GM13976 (cell line): ENCODE measurements at regions not wholly inside any gene's neighbourhood (a gene's known extent, or its start where the extent isn't known, plus 50 kb on each side); places are given as distances from the start of the nearest gene placed in this dataset.

Experiments
- DNase-seq: peaks from one replicate; pipeline ENCODE4 v3.0.0; 2012; ENCODE audit warnings: low spot score
- CTCF ChIP-seq: IDR thresholded peaks from 2 replicates; pipeline ENCODE4 v1.5.1; 2012; ENCODE audit warnings: borderline replicate concordance, mild to moderate bottlenecking; ENCODE audit not compliant: insufficient read depth; ENCODE audit errors: extremely low read depth, missing control alignments, control extremely low read depth
- in situ Hi-C: fragments of 300-500 bp; cut with MboI; formaldehyde crosslinking; loops from one replicate; pipeline ENCODE4 v1.12.0; 2022; ENCODE audit warnings: low sequenced_read_pairs, mixed read lengths, inconsistent platforms; ENCODE audit not compliant: unreplicated experiment

GRCh38 chr12:116435984-116436383 is 123.2 kb upstream of the MAP1LC3B2 start:
- no peak for DNase-seq
- in situ Hi-C loops: no loop called here
- TF ChIP-seq CTCF: no peak

- no peak for DNase-seq
- in situ Hi-C loops: no loop called here
- TF ChIP-seq CTCF: no peak
These were observed 122.5 kb upstream of the MAP1LC3B2 start for GRCh38 chr12:116436561-116437249.

- DNase-seq: no peak
- TF ChIP-seq CTCF: no peak
- in situ Hi-C loops: no loop called here
These were observed 117.9 kb upstream of the MAP1LC3B2 start for GRCh38 chr12:116441292-116441691.

GRCh38 chr12:116442304-116442703 is 116.9 kb upstream of the MAP1LC3B2 start:
- TF ChIP-seq CTCF: no peak
- DNase-seq: no peak
- in situ Hi-C loops: no loop called here

GRCh38 chr12:116442946-116443345 is 116.2 kb upstream of the MAP1LC3B2 start:
- TF ChIP-seq CTCF: no peak
- no peak for DNase-seq
- in situ Hi-C loops: no loop called here

- DNase-seq: peak; percentile 30
- TF ChIP-seq CTCF: no peak
- in situ Hi-C loops: no loop called here
These were observed 115.2 kb upstream of the MAP1LC3B2 start for GRCh38 chr12:116443821-116444589.
